ENCODE measurements at regions not wholly inside any gene's neighbourhood (a gene's known extent, or its start where the extent isn't known, plus 50 kb on each side); places are given as distances from the start of the nearest gene placed in this dataset.

DNA sequence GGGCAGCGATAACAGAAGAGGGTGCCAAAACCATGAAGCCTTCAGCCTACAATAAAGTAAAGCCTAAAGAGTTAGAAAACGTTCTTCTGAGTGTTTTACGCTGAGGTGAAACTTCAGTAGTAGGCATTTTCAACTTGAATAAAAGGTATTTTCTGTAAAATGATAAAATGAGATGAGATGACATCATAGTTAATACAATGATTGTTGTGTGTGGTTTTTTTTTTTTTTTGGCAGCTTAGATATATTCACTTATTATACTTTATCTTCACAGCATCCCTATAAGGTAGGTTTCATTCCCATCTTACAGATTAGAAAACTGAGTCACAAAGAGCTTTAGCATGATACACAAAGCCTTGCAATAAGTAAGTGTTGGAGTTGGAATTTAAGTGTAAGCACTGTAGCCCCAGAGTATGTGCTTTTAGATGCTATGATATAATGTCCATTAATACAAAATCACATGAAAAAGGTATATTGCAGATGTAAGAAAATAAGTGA is 291.9 kb upstream of the GRM7 start:
- Histone ChIP-seq H3K9me3 (ENCODE audit: insufficient read depth, low read length) (no peaks in the 10 kb centered on the region), H3F3A (ENCODE audit: insufficient read depth) (no peaks in the 10 kb centered on the region), H3K27me3 (ENCODE audit: low read length) (no peaks in the 10 kb centered on the region), H2AFZ (ENCODE audit: low read depth, low read length, severe bottlenecking) (no peak overlapping the region), H3K4me2 (ENCODE audit: low read depth, low read length, poor library complexity, severe bottlenecking) (no peak overlapping the region), H4K20me1 (ENCODE audit: low read depth, low read length) (no peaks in the 10 kb centered on the region), H3K4me3 (ENCODE audit: insufficient read depth, low read length, poor library complexity, severe bottlenecking) (no peak overlapping the region), H3K9me2 (replicated peaks; ENCODE audit: insufficient read depth, low read length) (no peaks in the 10 kb centered on the region), H3K27ac (ENCODE audit: low read depth, low read length) (no peak overlapping the region), H3K79me2 (ENCODE audit: insufficient read depth, low read length) (no peaks in the 10 kb centered on the region), H3K9ac (ENCODE audit: low read length) (no peak overlapping the region), H3K36me3 (ENCODE audit: low read length) (no peaks in the 10 kb centered on the region)
- no peak for TF ChIP-seq EZH2phosphoT487 (conservative IDR thresholded peaks at IDR 0.05; ENCODE audit: low read length)
- TF ChIP-seq, protein P1, sequence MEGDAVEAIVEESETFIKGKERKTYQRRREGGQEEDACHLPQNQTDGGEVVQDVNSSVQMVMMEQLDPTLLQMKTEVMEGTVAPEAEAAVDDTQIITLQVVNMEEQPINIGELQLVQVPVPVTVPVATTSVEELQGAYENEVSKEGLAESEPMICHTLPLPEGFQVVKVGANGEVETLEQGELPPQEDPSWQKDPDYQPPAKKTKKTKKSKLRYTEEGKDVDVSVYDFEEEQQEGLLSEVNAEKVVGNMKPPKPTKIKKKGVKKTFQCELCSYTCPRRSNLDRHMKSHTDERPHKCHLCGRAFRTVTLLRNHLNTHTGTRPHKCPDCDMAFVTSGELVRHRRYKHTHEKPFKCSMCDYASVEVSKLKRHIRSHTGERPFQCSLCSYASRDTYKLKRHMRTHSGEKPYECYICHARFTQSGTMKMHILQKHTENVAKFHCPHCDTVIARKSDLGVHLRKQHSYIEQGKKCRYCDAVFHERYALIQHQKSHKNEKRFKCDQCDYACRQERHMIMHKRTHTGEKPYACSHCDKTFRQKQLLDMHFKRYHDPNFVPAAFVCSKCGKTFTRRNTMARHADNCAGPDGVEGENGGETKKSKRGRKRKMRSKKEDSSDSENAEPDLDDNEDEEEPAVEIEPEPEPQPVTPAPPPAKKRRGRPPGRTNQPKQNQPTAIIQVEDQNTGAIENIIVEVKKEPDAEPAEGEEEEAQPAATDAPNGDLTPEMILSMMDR (IDR thresholded peaks at IDR 0.05; ENCODE audit: insufficient read depth, low read length, poor library complexity, severe bottlenecking), result no peak

DNA sequence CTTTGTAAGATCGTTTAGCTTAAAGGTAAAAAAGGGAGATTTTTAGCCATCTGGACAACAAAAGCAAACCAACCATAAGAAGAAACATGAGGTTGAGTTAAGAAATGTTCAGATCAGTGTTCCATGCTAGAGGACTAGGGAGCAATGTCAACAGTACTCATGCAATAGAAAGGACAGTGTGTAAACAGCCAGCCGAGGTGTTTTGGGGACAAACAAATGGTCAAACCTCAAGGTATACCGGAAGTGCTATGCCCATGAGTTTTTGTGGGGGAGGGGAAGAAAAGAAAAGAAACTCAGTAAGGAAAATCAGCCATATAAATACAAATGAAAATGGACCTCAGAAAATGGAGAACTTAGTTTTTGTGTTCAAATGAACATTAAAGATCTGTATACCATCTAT is 289.5 kb upstream of the GRM7 start:
- H3K79me2 ChIP-seq (ENCODE audit: insufficient read depth, low read length), result no peaks in the 10 kb centered on the region
- no peak overlapping the region for H2AFZ ChIP-seq (ENCODE audit: low read depth, low read length, severe bottlenecking)
- no peaks in the 10 kb centered on the region for H3K9me2 ChIP-seq (replicated peaks; ENCODE audit: insufficient read depth, low read length)
- H3K4me2 ChIP-seq (ENCODE audit: low read depth, low read length, poor library complexity, severe bottlenecking), result no peak overlapping the region
- no peaks in the 10 kb centered on the region for H4K20me1 ChIP-seq (ENCODE audit: low read depth, low read length)
- no peak overlapping the region for H3K9ac ChIP-seq (ENCODE audit: low read length)
- H3K9me3 ChIP-seq (ENCODE audit: insufficient read depth, low read length), result no peaks in the 10 kb centered on the region
- no peak overlapping the region for H3K4me3 ChIP-seq (ENCODE audit: insufficient read depth, low read length, poor library complexity, severe bottlenecking)
- TF ChIP-seq, protein P1 (IDR thresholded peaks at IDR 0.05; ENCODE audit: insufficient read depth, low read length, poor library complexity, severe bottlenecking), result no peak
- no peak for TF ChIP-seq EZH2phosphoT487 (conservative IDR thresholded peaks at IDR 0.05; ENCODE audit: low read length)
- H3K27me3 ChIP-seq (ENCODE audit: low read length), result no peaks in the 10 kb centered on the region
- H3K36me3 ChIP-seq (ENCODE audit: low read length), result no peaks in the 10 kb centered on the region
- no peaks in the 10 kb centered on the region for H3F3A ChIP-seq (ENCODE audit: insufficient read depth)
- no peak overlapping the region for H3K27ac ChIP-seq (ENCODE audit: low read depth, low read length)

DNA sequence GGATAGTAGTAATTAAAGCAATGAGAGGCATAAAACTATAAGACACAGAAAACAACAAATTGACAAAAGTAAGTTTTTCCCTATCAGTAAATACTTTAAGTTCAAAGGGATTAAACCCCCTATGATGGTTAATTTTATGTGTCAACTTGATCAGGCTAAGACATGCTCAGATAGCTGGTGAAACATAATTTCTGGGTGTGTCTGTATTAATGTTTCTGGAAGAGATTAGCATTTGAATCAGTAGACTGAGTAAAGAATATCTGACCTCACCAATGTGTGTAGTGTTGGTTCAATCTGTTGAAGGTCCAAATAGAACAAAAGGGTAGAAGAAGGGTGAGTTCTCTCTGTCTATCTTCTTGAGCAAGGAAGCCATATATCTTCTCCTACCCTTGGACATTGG is 283.3 kb upstream of the GRM7 start:
- H2AFZ ChIP-seq (ENCODE audit: low read depth, low read length, severe bottlenecking), result no peak overlapping the region
- TF ChIP-seq, protein P1 (IDR thresholded peaks at IDR 0.05; ENCODE audit: insufficient read depth, low read length, poor library complexity, severe bottlenecking), result no peak
- TF ChIP-seq EZH2phosphoT487 (conservative IDR thresholded peaks at IDR 0.05; ENCODE audit: low read length), result no peak
- H3K27ac ChIP-seq (ENCODE audit: low read depth, low read length), result no peak overlapping the region
- no peaks in the 10 kb centered on the region for H3K27me3 ChIP-seq (ENCODE audit: low read length)
- no peak overlapping the region for H3K4me2 ChIP-seq (ENCODE audit: low read depth, low read length, poor library complexity, severe bottlenecking)
- H3K4me3 ChIP-seq (ENCODE audit: insufficient read depth, low read length, poor library complexity, severe bottlenecking), result no peak overlapping the region
- H3K9me2 ChIP-seq (replicated peaks; ENCODE audit: insufficient read depth, low read length), result no peaks in the 10 kb centered on the region
- H3K36me3 ChIP-seq (ENCODE audit: low read length), result no peaks in the 10 kb centered on the region
- H3K9me3 ChIP-seq (ENCODE audit: insufficient read depth, low read length), result no peaks in the 10 kb centered on the region
- H3F3A ChIP-seq (ENCODE audit: insufficient read depth), result no peaks in the 10 kb centered on the region
- H4K20me1 ChIP-seq (ENCODE audit: low read depth, low read length), result no peaks in the 10 kb centered on the region
- no peak overlapping the region for H3K9ac ChIP-seq (ENCODE audit: low read length)
- H3K79me2 ChIP-seq (ENCODE audit: insufficient read depth, low read length), result no peaks in the 10 kb centered on the region
